ENCODE measurements at regions not wholly inside any gene's neighbourhood (a gene's known extent, or its start where the extent isn't known, plus 50 kb on each side); places are given as distances from the start of the nearest gene placed in this dataset.

GRCh38 chr2:226020176-226020575 is 620.7 kb downstream of the NYAP2 start:
- Histone ChIP-seq H3K4me3 (ENCODE audit: low read depth in 1 of 2, low read length in 2 of 2) (no peak overlapping the region), H3K27ac (ENCODE audit: low read depth in 2 of 2, low read length in 1 of 2) (no peak overlapping the region), H3K36me3 (ENCODE audit: control insufficient read depth in 2 of 2, insufficient read depth in 2 of 2, low read length in 1 of 2) (no peaks in the 10 kb centered on the region)

GRCh38 chr2:226018641-226019040 is 619.1 kb downstream of the NYAP2 start:
- H3K36me3 ChIP-seq (ENCODE audit: control insufficient read depth in 2 of 2, insufficient read depth in 2 of 2, low read length in 1 of 2): no peaks in the 10 kb centered on the region
- no peaks in the 10 kb centered on the region for H3K27me3 ChIP-seq (ENCODE audit: control insufficient read depth in 1 of 2, insufficient read depth in 2 of 2, low read length in 2 of 2)
- WGBS, 2 donors: 70 to 74% methylated on average over 2 of the region's 2 CpGs
- H3K4me1 ChIP-seq (ENCODE audit: control insufficient read depth in 2 of 2, insufficient read depth in 2 of 2, low read length in 1 of 2): no peaks in the 10 kb centered on the region
- H3K9me3 ChIP-seq (ENCODE audit: control insufficient read depth in 2 of 2, insufficient read depth in 1 of 2, low read depth in 1 of 2, low read length in 1 of 2): no peaks in the 10 kb centered on the region
- no peak overlapping the region for H3K27ac ChIP-seq (ENCODE audit: low read depth in 2 of 2, low read length in 1 of 2)
- no peak overlapping the region for H3K4me3 ChIP-seq (ENCODE audit: low read depth in 1 of 2, low read length in 2 of 2)

More at GRCh38 chr2:226020176-226020575, 620.7 kb downstream of the NYAP2 start:
- Histone ChIP-seq H3K27me3 (ENCODE audit: control insufficient read depth in 1 of 2, insufficient read depth in 2 of 2, low read length in 2 of 2) (no peaks in the 10 kb centered on the region), H3K9me3 (ENCODE audit: control insufficient read depth in 2 of 2, insufficient read depth in 1 of 2, low read depth in 1 of 2, low read length in 1 of 2) (no peaks in the 10 kb centered on the region), H3K4me1 (ENCODE audit: control insufficient read depth in 2 of 2, insufficient read depth in 2 of 2, low read length in 1 of 2) (no peaks in the 10 kb centered on the region)

GRCh38 chr2:226017537-226017936 is 618.0 kb downstream of the NYAP2 start:
- Histone ChIP-seq H3K27ac (ENCODE audit: low read depth in 2 of 2, low read length in 1 of 2) (no peak overlapping the region), H3K9me3 (ENCODE audit: control insufficient read depth in 2 of 2, insufficient read depth in 1 of 2, low read depth in 1 of 2, low read length in 1 of 2) (no peaks in the 10 kb centered on the region), H3K4me3 (ENCODE audit: low read depth in 1 of 2, low read length in 2 of 2) (no peak overlapping the region), H3K36me3 (ENCODE audit: control insufficient read depth in 2 of 2, insufficient read depth in 2 of 2, low read length in 1 of 2) (no peaks in the 10 kb centered on the region), H3K4me1 (ENCODE audit: control insufficient read depth in 2 of 2, insufficient read depth in 2 of 2, low read length in 1 of 2) (no peaks in the 10 kb centered on the region), H3K27me3 (ENCODE audit: control insufficient read depth in 1 of 2, insufficient read depth in 2 of 2, low read length in 2 of 2) (no peaks in the 10 kb centered on the region)
- WGBS, 2 donors: 81 to 88% methylated on average over 2 of the region's 2 CpGs

- Histone ChIP-seq H3K4me3 (ENCODE audit: low read depth in 1 of 2, low read length in 2 of 2) (no peak overlapping the region), H3K27me3 (ENCODE audit: control insufficient read depth in 1 of 2, insufficient read depth in 2 of 2, low read length in 2 of 2) (no peaks in the 10 kb centered on the region), H3K27ac (ENCODE audit: low read depth in 2 of 2, low read length in 1 of 2) (no peak overlapping the region), H3K9me3 (ENCODE audit: control insufficient read depth in 2 of 2, insufficient read depth in 1 of 2, low read depth in 1 of 2, low read length in 1 of 2) (no peaks in the 10 kb centered on the region), H3K4me1 (ENCODE audit: control insufficient read depth in 2 of 2, insufficient read depth in 2 of 2, low read length in 1 of 2) (no peaks in the 10 kb centered on the region), H3K36me3 (ENCODE audit: control insufficient read depth in 2 of 2, insufficient read depth in 2 of 2, low read length in 1 of 2) (no peaks in the 10 kb centered on the region)
- 87 to 93% methylated on average over 3 of the region's 3 CpGs for WGBS, 2 donors
Measured at GRCh38 chr2:226017107-226017506, 617.6 kb downstream of the NYAP2 start.

GRCh38 chr2:226011716-226012450 is 612.4 kb downstream of the NYAP2 start:
- no peak overlapping the region for H3K27ac ChIP-seq (ENCODE audit: low read depth in 2 of 2, low read length in 1 of 2)
- H3K4me1 ChIP-seq (ENCODE audit: control insufficient read depth in 2 of 2, insufficient read depth in 2 of 2, low read length in 1 of 2): no peaks in the 10 kb centered on the region
- H3K9me3 ChIP-seq (ENCODE audit: control insufficient read depth in 2 of 2, insufficient read depth in 1 of 2, low read depth in 1 of 2, low read length in 1 of 2): no peaks in the 10 kb centered on the region
- no peaks in the 10 kb centered on the region for H3K36me3 ChIP-seq (ENCODE audit: control insufficient read depth in 2 of 2, insufficient read depth in 2 of 2, low read length in 1 of 2)
- 85 to 88% methylated on average over 10 of the region's 10 CpGs for WGBS, 2 donors
- no peaks in the 10 kb centered on the region for H3K27me3 ChIP-seq (ENCODE audit: control insufficient read depth in 1 of 2, insufficient read depth in 2 of 2, low read length in 2 of 2)
- no peak overlapping the region for H3K4me3 ChIP-seq (ENCODE audit: low read depth in 1 of 2, low read length in 2 of 2)

GRCh38 chr2:226002438-226002837 is 602.9 kb downstream of the NYAP2 start:
- WGBS, 2 donors: 47 to 51% methylated on average over 2 of the region's 2 CpGs
- Histone ChIP-seq H3K4me1 (ENCODE audit: control insufficient read depth in 2 of 2, insufficient read depth in 2 of 2, low read length in 1 of 2) (no peaks in the 10 kb centered on the region), H3K27me3 (ENCODE audit: control insufficient read depth in 1 of 2, insufficient read depth in 2 of 2, low read length in 2 of 2) (no peaks in the 10 kb centered on the region), H3K27ac (ENCODE audit: low read depth in 2 of 2, low read length in 1 of 2) (no peak overlapping the region), H3K4me3 (ENCODE audit: low read depth in 1 of 2, low read length in 2 of 2) (no peak overlapping the region), H3K9me3 (ENCODE audit: control insufficient read depth in 2 of 2, insufficient read depth in 1 of 2, low read depth in 1 of 2, low read length in 1 of 2) (no peaks in the 10 kb centered on the region), H3K36me3 (ENCODE audit: control insufficient read depth in 2 of 2, insufficient read depth in 2 of 2, low read length in 1 of 2) (no peaks in the 10 kb centered on the region)

GRCh38 chr2:226001716-226002115 is 602.2 kb downstream of the NYAP2 start:
- Histone ChIP-seq H3K9me3 (ENCODE audit: control insufficient read depth in 2 of 2, insufficient read depth in 1 of 2, low read depth in 1 of 2, low read length in 1 of 2) (no peaks in the 10 kb centered on the region), H3K36me3 (ENCODE audit: control insufficient read depth in 2 of 2, insufficient read depth in 2 of 2, low read length in 1 of 2) (no peaks in the 10 kb centered on the region), H3K4me1 (ENCODE audit: control insufficient read depth in 2 of 2, insufficient read depth in 2 of 2, low read length in 1 of 2) (no peaks in the 10 kb centered on the region), H3K27me3 (ENCODE audit: control insufficient read depth in 1 of 2, insufficient read depth in 2 of 2, low read length in 2 of 2) (no peaks in the 10 kb centered on the region), H3K27ac (ENCODE audit: low read depth in 2 of 2, low read length in 1 of 2) (no peak overlapping the region), H3K4me3 (ENCODE audit: low read depth in 1 of 2, low read length in 2 of 2) (no peak overlapping the region)
- WGBS, 2 donors: 68 to 69% methylated on average over 1 of the region's 1 CpG

GRCh38 chr2:225999692-226000091 is 600.2 kb downstream of the NYAP2 start:
- H3K9me3 ChIP-seq (ENCODE audit: control insufficient read depth in 2 of 2, insufficient read depth in 1 of 2, low read depth in 1 of 2, low read length in 1 of 2): no peaks in the 10 kb centered on the region

GRCh38 chr2:225998653-225999052 is 599.1 kb downstream of the NYAP2 start:
- no peak overlapping the region for H3K27ac ChIP-seq (ENCODE audit: low read depth in 2 of 2, low read length in 1 of 2)
- 75 to 82% methylated on average over 4 of the region's 4 CpGs for WGBS, 2 donors
- H3K27me3 ChIP-seq (ENCODE audit: control insufficient read depth in 1 of 2, insufficient read depth in 2 of 2, low read length in 2 of 2): no peaks in the 10 kb centered on the region
- no peaks in the 10 kb centered on the region for H3K4me1 ChIP-seq (ENCODE audit: control insufficient read depth in 2 of 2, insufficient read depth in 2 of 2, low read length in 1 of 2)
- H3K4me3 ChIP-seq (ENCODE audit: low read depth in 1 of 2, low read length in 2 of 2): no peak overlapping the region
- H3K9me3 ChIP-seq (ENCODE audit: control insufficient read depth in 2 of 2, insufficient read depth in 1 of 2, low read depth in 1 of 2, low read length in 1 of 2): no peaks in the 10 kb centered on the region
- no peaks in the 10 kb centered on the region for H3K36me3 ChIP-seq (ENCODE audit: control insufficient read depth in 2 of 2, insufficient read depth in 2 of 2, low read length in 1 of 2)

More at GRCh38 chr2:225999692-226000091, 600.2 kb downstream of the NYAP2 start:
- Histone ChIP-seq H3K4me3 (ENCODE audit: low read depth in 1 of 2, low read length in 2 of 2) (no peak overlapping the region), H3K27me3 (ENCODE audit: control insufficient read depth in 1 of 2, insufficient read depth in 2 of 2, low read length in 2 of 2) (no peaks in the 10 kb centered on the region), H3K4me1 (ENCODE audit: control insufficient read depth in 2 of 2, insufficient read depth in 2 of 2, low read length in 1 of 2) (no peaks in the 10 kb centered on the region), H3K27ac (ENCODE audit: low read depth in 2 of 2, low read length in 1 of 2) (no peak overlapping the region), H3K36me3 (ENCODE audit: control insufficient read depth in 2 of 2, insufficient read depth in 2 of 2, low read length in 1 of 2) (no peaks in the 10 kb centered on the region)
- WGBS, 2 donors: 58 to 64% methylated on average over 2 of the region's 2 CpGs

- no peaks in the 10 kb centered on the region for H3K27me3 ChIP-seq (ENCODE audit: control insufficient read depth in 1 of 2, insufficient read depth in 2 of 2, low read length in 2 of 2)
- no peak overlapping the region for H3K4me3 ChIP-seq (ENCODE audit: low read depth in 1 of 2, low read length in 2 of 2)
- no peaks in the 10 kb centered on the region for H3K9me3 ChIP-seq (ENCODE audit: control insufficient read depth in 2 of 2, insufficient read depth in 1 of 2, low read depth in 1 of 2, low read length in 1 of 2)
- no peaks in the 10 kb centered on the region for H3K36me3 ChIP-seq (ENCODE audit: control insufficient read depth in 2 of 2, insufficient read depth in 2 of 2, low read length in 1 of 2)
- no peaks in the 10 kb centered on the region for H3K4me1 ChIP-seq (ENCODE audit: control insufficient read depth in 2 of 2, insufficient read depth in 2 of 2, low read length in 1 of 2)
- WGBS, 2 donors: 86 to 88% methylated on average over 3 of the region's 3 CpGs
- H3K27ac ChIP-seq (ENCODE audit: low read depth in 2 of 2, low read length in 1 of 2): no peak overlapping the region
Measured at GRCh38 chr2:225998116-225998515, 598.6 kb downstream of the NYAP2 start.
